SU-DHL-6 (cell line): ENCODE measurements at regions not wholly inside any gene's neighbourhood (a gene's known extent, or its start where the extent isn't known, plus 50 kb on each side); places are given as distances from the start of the nearest gene placed in this dataset.

Source experiments
- EZH2phosphoT487 ChIP-seq: fragments of 200-600 bp; sonication (generic), shearing (Covaris generic); conservative IDR thresholded peaks from 2 replicates; pipeline ENCODE4 v1.6.1; 2018; ENCODE audit warnings: mild to moderate bottlenecking, antibody characterized with exemption, low read length, moderate library complexity, mixed read lengths
- TF ChIP-seq, protein P1 (sequence below): fragments of 200-600 bp; sonication (generic); IDR thresholded peaks from one replicate; pipeline ENCODE4 v1.5.1; 2017; ENCODE audit warnings: antibody characterized with exemption, mild to moderate bottlenecking, low read length, moderate library complexity; ENCODE audit not compliant: insufficient read depth, poor library complexity, severe bottlenecking

DNA sequence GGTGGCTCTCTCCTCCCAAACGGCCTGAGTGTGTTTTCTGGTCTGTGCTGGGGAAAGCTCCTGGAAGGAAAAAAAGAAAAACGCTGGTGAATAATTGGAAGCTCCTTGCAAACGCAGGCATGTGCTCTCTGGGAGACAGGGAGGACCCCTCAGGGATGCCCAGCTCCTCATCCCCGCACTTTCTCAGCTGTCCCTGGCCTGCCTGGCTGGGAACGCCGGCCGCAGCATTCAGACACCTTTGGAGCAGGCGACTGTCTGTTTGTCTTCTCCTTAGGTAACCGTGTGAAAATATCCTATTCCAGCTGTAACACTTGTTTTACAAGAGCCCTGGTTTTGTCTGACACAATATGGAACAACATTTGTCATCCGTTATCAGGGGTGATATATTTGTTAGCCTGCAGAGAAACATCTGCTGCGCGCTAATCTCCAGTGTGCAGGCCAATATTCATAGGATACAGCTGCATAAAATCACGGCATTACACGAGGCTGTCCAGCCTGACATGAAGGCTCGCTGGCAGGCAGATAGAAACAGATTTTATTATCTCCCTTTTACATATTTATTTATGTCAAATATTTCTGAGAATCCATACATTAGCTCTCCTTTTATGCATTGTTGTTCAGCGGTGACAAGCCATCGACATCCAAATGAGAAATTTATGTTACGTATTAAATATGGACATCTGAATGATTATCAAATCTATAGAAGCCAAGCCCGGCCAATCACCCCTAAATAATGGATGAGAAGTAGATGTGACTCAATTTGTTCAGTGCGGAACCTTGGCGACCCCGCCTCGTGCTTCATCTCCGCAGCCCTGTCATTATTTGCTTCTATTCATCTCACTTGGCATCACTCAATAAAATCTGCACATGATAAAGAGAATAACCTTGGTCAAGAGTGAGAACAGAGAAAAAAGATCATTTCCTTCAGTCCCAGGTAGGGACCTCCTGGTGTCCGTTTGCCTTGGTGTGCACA is 675.1 kb upstream of the SALL3 start:
- TF ChIP-seq, protein P1, sequence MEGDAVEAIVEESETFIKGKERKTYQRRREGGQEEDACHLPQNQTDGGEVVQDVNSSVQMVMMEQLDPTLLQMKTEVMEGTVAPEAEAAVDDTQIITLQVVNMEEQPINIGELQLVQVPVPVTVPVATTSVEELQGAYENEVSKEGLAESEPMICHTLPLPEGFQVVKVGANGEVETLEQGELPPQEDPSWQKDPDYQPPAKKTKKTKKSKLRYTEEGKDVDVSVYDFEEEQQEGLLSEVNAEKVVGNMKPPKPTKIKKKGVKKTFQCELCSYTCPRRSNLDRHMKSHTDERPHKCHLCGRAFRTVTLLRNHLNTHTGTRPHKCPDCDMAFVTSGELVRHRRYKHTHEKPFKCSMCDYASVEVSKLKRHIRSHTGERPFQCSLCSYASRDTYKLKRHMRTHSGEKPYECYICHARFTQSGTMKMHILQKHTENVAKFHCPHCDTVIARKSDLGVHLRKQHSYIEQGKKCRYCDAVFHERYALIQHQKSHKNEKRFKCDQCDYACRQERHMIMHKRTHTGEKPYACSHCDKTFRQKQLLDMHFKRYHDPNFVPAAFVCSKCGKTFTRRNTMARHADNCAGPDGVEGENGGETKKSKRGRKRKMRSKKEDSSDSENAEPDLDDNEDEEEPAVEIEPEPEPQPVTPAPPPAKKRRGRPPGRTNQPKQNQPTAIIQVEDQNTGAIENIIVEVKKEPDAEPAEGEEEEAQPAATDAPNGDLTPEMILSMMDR: no peak
- TF ChIP-seq EZH2phosphoT487: no peak
